AML-193 (cell line): ENCODE measurements at regions not wholly inside any gene's neighbourhood (a gene's known extent, or its start where the extent isn't known, plus 50 kb on each side); places are given as distances from the start of the nearest gene placed in this dataset.
A peak's percentile ranks its signal among the peaks of the same experiment; 100 is the strongest.

Experiments used
- DNase-seq, 2 experiments: peaks; one replicate each; lab custom pipeline; 2025; lab: John Stamatoyannopoulos, UW

DNA sequence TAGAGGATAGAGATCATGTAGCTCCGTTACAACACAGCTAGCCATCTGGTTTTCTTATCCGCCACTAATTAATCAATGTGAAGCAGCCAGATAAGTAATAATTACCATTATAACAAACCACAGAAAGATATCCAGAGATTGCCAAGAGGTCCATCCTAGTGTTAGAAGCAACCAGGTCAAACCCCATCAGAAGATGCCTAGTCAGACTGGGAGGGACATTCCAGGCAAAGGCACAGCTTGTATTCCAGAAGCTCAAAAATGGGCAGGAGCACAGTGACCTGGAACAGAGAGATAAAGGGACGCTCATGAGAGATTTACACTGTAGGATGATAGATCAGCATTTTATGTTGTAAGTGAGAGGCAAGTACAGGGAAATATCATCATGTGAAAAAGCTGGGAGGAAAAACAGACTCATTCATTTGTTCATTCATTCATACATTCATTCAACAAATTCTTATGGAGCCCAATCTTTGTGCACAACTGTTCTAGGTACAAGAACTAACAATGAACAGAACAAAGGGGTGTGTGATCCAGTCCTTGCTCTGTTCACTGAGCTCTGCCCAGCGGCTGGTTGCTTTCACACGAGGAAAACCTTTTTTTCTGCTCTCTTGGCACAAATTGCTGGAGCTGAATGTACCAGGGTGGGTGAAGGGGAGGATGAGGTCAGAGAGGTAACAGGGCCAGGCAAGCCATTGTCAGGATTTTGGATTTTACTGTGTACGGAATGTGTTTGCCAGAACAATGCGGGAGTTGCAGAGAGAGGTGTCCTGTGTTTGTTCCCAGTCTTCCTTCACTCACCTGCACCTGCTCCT is 240.8 kb upstream of the FGGY start:
- no peak for DNase-seq

DNA sequence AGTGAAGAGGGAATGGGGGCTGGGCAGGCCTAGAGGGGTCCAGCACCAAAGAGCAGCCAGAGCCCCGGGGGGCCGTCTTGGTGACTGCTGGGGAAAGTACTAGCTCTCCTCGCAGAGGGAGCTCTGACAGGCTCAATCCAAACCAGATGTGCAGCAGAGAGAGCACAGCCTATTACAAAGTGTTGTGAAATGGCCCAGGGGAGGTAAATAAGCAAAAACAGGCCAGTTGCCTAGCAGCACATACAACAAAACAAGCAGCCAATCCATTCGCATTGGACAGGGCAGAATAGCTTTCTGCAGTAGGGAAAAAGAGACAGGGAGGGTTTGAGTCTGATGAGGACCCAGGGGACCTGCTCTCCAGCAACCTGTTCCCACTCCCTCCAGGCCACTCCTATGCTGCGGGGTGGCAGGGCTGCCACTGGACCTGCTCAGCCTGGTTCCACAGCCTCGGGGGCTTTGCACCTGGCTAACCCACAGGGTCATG is 239.6 kb upstream of the FGGY start:
- peak in 1 of 2 experiments; percentile 14 for DNase-seq

DNA sequence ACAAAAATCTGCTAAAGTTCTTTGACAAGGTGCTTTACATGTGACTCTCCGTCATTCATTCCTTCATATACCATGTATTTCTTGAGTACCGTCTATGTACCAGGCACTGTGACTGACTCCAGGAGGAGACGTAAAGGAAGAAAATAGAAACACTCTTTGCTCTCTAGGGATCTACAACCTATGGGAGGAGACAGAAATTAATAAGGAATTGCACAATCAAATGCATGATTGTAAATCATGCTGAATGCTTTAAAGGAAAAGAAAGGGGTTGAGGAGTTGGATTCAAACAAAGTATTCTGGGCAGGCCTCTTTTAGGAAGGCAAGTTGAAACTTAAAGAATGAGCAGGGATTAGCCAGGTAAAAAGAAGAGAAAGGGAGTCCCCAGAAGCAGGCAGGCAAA is 239.1 kb upstream of the FGGY start:
- DNase-seq: no peak

DNA sequence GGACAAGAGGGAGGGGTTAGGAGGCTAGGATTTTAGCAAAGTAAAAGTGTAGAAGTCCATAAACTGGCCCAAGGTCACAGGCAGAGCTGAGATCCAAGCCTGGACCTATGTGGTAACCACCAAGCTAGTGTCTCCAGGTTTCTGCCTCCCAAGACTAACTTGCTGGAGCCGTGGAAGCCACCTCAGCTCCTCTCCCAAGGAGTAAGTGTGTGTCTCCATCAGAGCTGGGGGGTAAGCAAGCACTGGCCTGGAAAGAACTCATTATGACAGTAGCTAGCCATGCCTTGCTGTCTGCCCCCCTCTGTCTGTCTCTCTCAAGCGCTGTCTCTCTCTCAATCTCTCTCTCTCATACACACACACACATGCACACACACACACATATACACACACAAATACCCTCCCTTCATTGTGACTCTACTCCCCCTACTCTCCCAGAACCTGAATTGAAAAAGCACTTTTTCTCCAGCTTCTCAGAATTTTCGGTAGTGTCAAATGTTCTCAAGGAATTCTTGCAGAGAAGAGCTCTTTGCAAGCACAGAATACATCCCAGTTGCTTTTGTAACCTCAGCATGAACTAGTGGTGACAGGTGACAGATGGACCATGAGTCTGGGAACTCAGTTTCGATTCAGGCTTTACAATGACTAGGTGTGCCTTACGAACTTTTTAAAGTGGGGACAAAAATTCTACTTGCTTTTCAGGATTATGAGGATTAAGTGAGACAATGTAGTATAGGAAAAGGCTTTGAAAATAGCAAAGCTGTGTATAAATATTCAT is 238.0 kb upstream of the FGGY start:
- DNase-seq: no peak

DNA sequence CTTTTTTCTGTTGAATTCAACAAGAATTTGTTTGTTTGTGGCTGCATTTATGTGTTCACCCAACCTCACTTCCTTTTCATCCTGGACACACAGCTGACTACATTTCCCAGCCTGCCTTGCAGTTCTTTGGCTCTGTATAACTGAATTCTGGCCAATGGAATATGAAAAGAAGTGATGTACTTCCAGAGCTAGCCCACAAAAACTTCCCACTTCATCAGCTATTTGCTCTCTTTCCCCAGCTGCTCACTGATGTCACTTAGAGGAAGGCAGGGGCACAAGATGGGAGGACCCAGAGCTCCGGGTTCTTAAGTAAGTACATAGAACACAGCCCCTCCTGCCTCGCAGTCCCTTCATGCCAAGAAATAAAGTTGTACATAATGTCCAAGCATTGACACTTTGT is 235.0 kb upstream of the FGGY start:
- DNase-seq: no peak

DNA sequence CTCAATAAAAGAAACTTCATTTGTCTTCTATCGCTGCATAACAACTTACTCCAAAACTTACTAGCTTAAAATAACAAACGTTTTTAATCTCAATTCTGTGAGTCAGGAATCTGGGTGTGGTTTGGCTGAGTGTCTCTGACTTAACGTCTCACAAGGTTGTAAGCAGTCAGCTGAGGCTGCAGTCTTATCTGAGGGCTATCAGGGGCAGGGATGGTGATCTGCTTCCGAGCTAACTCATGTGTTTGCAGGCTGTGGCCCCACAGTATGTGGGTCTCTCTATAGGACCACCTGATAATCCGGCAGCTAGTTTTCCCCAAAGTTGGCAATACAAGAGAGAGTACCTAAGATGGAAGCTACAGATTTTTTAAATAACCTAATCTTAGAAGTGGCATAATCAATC is 234.2 kb upstream of the FGGY start:
- no peak for DNase-seq

DNA sequence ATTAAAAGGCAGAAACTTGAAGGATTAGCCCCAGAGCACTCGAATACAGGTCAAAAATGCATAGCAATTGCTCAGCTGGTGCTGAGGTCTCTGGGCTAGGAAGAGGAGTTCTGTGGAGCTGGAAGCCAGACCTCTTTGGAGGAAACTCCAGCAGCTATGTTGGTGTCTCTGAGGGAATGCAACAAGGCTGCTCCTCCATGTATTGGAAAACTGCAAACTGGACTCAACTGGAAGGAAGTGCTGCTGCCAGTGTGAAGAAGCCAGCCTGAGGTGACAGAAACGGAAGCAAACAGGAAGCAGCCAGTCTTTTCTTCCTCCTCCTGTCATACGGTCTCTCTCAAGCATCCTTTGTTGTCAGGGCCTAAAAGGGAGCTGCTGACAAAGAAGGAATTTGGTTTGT is 233.4 kb upstream of the FGGY start:
- peak; percentile 15 to 30 for DNase-seq

DNA sequence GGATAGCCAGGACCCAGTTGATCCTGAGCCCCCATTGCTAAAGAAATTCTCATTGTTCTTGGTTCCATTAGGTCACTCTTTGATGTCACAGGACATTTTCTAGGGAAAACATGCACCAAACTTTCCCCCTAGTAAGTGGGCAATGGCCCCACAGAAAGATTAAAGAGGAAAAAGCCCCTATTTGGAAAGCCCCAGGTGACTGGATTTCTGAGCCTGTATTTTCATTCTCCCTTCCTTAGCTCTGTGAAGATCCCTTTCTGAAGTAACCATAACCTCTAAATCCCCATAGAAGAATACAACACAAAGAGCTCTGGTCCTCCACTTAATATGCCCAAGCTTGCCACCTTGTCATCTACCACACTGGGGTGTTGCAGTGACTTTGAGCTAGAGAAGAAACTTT is 232.3 kb upstream of the FGGY start:
- DNase-seq: no peak

DNA sequence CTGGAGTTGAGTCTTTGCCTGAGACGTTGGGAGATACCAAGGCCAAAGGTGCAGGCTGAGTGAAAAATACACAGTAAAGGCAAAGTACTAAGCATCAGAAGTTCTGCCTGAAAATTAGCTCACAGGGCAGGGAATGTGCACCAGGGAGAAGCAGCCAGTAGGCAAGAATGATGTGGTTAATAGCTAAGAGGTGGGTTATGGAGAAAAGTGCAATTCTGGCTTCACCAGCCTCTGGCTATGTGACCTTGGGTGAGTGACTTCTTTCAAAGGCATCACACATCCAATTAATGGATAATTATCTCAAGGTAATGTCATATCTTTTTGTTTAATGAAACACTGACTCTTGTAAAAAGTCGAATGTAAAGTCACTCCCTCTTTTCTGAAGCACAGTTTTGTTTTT is 230.7 kb upstream of the FGGY start:
- no peak for DNase-seq

DNA sequence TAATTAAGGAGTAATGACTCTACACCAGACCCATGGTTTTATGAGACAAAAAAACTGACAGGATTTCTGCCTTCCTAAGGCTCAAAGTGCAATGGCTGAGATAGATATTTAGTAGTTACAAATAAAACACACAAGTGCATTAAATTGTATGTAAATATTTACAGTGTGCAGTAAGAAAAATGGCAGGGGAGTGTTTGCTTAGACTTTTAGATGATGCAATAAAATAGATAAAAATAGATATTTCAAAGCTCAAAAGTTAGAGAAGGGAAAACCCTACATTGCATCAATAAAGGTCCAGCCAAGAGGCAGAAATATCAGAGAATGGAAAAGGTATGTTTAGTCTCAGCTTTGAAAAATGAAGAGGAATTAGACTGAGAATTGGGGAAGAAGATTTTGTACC is 226.3 kb upstream of the FGGY start:
- no peak for DNase-seq

DNA sequence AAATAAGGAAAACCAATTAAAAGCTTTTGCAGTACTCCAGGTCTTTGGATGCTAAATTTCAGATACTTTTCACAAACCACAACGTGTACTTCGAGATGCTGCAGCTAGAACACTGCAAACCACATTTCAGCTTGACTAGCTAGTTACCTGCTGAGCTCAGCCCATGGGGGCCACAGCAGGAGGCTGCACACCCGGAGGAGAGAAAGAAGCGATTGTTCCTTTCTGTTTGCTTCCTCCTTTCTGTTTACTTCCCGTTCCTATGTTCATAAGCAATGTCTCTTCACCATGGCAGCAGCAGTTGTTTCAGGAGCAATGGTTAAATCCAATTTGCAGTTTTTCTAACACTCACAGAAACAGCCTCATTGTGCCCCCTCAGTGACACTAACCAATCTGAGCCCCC is 225.6 kb upstream of the FGGY start:
- peak; percentile 13 to 43 for DNase-seq

DNA sequence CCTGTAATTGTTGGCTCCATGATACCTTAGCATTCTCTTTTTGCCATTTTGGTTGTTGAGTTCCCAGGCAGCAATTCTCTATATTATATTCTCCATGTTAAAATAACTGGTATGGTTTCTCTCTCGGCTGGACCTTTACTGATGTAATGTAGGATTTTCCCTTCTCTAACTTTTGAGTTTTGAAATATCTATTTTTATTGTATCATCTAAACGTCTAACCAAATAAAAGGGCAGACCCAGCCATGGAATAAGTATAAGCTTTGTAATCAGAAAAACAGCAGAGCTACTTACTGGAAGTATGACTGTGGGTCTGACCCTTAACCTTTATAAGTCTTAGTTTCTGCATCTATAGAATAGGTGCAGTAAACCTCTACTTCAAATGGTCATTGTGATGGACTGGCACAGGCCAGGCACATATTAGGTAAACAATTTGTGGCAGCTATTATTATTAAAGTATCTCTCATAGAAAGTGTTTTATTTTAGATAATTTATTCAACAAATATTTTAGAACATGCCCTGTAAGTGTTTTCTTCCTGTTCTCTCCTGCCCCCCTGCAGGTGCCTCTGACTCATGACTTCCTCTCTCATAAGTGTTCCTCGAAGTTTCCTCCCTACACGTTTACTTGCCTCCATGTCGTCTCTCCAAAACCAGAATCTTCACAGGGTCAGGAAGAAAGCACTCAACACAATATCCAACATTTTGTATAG is 224.9 kb upstream of the FGGY start:
- no peak for DNase-seq

DNA sequence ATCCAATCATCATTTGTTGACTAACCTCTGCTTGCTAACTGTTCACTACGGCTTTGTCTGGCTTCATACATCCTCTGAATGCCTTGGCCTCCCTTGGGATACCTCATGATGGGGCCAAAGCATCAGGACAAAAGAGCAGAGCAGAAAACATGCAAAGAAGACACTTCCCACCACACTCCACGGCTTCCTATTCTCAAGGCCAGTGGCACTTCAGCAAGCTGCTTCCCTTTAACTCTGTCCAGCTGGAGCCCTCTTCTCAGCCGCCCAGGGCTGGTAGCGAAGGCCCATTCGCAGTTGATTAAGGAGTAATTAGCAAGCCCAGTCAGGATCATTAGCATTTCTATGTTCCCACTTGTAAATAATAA is 224.3 kb upstream of the FGGY start:
- no peak for DNase-seq

DNA sequence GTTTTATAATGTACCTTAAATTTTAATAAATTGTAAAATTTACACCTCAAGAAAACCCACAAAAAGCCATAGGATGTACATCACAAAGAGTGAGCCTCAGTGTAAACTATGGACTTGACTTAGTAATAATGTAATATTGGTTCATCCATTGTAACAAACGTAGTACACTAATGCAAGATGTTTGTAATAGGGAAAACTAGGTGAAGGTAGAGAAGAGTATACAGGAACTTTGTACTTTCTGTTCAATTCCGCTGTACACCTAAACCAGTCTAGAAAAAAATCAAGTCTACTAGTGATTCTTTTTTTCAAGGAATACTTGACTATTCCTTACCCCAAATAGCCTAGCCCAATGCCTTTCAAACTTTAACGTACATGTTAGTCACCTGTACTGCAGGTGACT is 222.3 kb upstream of the FGGY start:
- DNase-seq: no peak

DNA sequence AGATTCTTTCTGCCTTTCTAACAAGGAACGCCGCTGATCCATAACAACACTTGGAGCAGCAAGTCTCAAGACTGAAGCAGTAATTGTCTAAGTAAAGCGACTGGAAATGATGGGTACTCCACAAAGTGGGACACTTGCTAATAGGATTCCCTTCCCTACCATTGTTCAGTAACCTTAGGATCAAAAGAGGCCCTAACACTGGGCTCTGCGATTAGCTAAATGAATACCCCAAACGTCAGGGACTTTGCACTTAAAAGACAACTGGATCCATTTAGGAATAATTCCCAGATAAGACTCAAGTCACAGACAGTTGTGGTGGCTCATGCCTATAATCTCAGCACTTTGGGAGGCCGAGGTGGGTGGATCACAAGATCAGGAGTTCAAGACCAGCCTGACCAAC is 221.9 kb upstream of the FGGY start:
- no peak for DNase-seq

DNA sequence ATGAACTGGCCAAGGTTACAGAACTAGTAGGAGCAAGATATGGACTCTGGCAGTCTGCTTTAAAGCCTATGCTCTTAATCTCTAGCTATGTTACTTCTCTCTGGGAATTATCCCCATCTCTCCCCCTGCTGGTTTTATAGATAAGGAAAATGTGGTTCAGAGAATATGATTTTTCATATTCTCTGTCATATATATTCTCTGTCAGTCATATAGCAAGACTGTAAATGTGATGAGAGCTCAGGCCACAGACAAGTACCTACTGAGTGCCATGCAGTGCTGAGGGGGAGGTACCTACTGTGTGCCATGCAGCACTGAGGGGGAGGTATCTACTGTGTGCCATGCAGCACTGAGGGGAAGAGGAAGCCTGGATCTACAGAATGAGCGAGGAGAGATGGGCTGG is 220.3 kb upstream of the FGGY start:
- peak; percentile 12 to 19 for DNase-seq

DNA sequence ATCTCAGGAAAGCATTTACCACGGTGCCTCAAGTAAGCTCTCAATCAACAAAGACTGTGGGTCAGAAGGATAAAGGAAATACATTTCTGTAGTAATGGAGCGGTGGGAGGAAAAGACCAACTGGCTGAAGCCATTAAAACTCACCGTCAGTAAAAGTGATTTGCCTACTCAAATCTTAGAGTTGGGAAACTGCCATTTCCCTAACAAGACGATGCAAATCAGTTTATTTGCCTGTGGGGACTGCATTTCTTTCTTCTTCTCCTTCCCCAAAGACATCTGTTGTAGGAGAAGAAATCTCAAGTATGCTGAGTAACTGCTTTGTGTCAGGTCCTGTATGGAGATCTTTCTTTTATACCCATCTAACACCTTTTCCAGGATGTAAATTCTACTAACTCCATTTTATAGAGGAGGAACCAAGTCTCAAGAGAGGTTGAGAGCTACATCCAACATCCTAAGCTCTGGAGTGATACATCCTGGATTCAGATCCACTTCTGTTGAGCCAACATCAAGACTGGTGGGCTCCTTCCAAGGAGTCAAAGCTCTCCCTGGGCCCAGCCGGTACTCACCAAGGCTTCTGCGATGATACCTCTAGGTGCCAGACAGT is 219.3 kb upstream of the FGGY start:
- no peak for DNase-seq

DNA sequence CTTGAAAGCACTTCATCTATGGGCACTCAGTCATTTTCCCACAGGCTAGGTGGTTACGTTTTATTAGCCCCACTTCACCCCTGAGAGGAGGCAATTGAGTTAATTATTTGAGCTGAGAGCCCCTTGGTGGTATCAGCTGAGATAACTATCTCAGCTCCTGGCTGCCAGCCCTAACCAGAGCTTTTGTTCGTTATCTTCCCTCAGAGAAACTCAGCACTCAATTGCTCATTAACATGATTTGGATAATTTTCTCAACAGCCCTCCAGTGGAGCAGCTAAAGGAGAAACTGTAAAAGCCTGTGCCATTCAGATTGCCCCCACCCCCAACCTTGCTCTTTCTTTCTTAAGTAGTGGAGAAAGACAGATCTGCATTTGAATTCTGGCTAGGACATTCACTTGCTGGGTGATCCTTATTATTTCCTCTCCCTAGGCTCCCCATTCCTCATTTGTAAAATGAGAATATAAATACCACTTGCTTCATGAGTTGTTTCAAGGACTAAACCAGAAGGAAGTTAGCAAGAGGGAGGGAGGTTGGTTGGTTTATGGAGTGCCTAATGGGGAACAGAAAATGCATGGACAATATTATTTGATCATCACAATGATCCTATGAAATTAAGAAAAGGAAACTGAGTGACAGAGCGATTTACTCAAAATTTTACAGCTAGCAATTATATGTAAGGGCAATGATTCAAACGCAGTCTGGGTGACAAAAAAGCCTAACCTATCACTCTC is 218.7 kb upstream of the FGGY start:
- no peak for DNase-seq

DNA sequence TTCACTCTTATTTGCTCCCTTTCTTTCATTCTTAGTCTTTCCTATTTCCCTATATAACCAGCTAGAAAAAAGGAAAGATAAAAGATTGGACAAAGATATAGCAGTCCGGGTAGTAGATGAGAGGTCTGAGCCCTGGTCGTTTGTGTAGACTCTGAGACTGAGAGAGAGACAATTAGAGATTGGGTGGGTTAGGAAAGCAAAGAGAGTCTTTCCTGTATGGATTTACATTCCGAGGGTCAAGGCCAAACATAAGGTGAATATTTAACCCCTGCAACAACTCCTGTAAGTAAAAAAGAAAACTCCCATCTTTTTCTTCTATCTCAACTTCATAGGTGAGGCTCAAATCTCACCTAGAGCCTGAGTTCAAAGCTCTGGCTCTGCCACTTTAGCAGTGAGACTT is 218.0 kb upstream of the FGGY start:
- no peak for DNase-seq

DNA sequence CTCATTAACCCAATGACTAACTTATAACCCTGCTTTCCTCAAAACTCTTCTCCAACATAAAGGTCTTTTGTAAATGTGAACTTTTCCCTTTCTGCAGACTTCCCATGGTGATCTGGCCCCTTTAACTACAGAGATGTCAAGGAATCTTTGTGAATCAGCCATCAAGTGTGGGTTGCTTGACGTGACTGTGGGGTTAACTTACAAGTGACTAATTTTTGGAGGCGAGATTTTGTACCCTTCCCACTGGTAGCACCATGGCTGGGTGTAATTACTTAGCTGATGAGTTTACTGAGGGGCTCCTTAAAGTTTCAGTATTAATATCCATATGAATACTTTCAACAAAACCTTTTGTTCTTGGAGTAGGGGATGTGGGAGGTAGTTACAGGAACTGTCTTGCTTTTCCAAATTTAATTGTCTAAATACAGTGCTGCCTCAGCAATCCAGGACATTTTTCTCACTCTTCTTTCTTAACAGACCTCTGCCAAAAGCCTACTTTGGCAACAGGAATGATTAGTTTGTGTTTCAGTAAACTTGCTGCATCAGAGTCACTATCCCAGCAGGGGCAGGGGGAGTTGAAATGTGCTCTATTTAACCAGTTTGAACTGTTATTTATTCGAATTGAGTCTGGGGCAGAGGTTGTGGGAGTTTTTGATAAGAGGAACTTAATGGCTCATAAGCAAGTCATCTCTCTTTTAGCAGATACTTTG is 217.3 kb upstream of the FGGY start:
- no peak for DNase-seq

DNA sequence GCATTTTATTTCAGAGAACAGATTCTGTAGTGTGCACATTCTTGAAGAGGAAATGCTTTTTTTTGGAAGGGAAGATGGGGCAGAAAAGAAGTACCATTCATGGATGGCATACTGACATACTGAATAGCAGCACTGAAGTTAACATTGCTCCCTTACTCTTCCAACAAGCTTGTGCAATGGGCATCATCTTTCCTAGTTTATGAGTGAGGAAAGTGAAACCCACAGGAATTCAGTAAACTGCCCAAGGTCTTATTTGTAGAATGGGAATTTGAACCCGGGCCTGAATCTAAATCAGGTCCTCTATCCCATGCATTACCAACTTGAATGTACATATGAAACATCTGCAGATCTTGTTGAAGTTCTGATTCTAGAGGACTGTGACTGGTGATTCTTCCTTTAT is 215.7 kb upstream of the FGGY start:
- DNase-seq: no peak
